Breast epithelium (tissue), 4 donors: ENCODE measurements at regions not wholly inside any gene's neighbourhood (a gene's known extent, or its start where the extent isn't known, plus 50 kb on each side); places are given as distances from the start of the nearest gene placed in this dataset.

Source experiments
- DNase-seq, 2 donors: peaks; one replicate each; pipeline ENCODE4 v3.0.0-alpha.2; 2019; ENCODE audit warnings: low spot score in 2 of 2
- H3K27ac ChIP-seq, 2 donors: fragments of 200-600 bp; sonication (generic) in 1 of 2; one replicate each; pipeline ENCODE4 v1.5.1; 2016 to 2019; ENCODE audit warnings: mild to moderate bottlenecking in 1 of 2
- H3K27me3 ChIP-seq, 2 donors: fragments of 200-600 bp; sonication (generic) in 1 of 2; one replicate each; pipeline versions ENCODE4 v1.5.1 to v1.6.0; 2017 to 2019; ENCODE audit warnings: control low read depth in 1 of 2, mild to moderate bottlenecking in 1 of 2
- H3K36me3 ChIP-seq: fragments of 200-600 bp; one replicate; pipeline ENCODE4 v1.5.1; 2019
- H3K4me1 ChIP-seq, 2 donors: fragments of 200-600 bp; sonication (generic); one replicate each; pipeline ENCODE4 v1.5.1; 2016 to 2019; ENCODE audit warnings: control low read depth in 1 of 2
- H3K4me3 ChIP-seq, 3 donors: fragments of 200-600 bp; sonication (generic); 1 replicate in 2 of 3; 2 replicates in 1 of 3; pipeline ENCODE4 v1.5.1; 2016 to 2019; ENCODE audit warnings: mild to moderate bottlenecking in 3 of 3, moderate library complexity in 2 of 3
- H3K9me3 ChIP-seq, 2 donors: fragments of 200-600 bp; sonication (generic) in 1 of 2; one replicate each; pipeline ENCODE4 v1.5.1; 2016 to 2019; ENCODE audit warnings: control low read depth in 1 of 2
- CTCF ChIP-seq, 3 donors: fragments of 450-650 bp; IDR thresholded peaks; one replicate each; pipeline ENCODE4 v1.5.1; 2016 to 2017; ENCODE audit warnings: antibody characterized with exemption in 3 of 3, mild to moderate bottlenecking in 3 of 3, moderate library complexity in 3 of 3
- POLR2A ChIP-seq: fragments of 450-650 bp; IDR thresholded peaks from one replicate; pipeline ENCODE4 v1.6.1; 2016; ENCODE audit warnings: antibody characterized with exemption, mild to moderate bottlenecking, moderate library complexity
- POLR2AphosphoS5 ChIP-seq, 3 donors: sonication (generic); formaldehyde crosslinking; IDR thresholded peaks; one replicate each; pipeline ENCODE4 v1.6.1; 2017; ENCODE audit warnings: antibody characterized with exemption in 3 of 3
- intact Hi-C: fragments of 100-400 bp; cut with DNase I; formaldehyde crosslinking; loops from one replicate; pipeline ENCODE4 v1.15.1; 2023; ENCODE audit warnings: low total_unique reads

GRCh38 chr3:43797794-43798193, 107.1 kb downstream of the ABHD5 start:
- Histone ChIP-seq H3K4me3 (no peak overlapping the region), H3K27me3 (no peaks in the 10 kb centered on the region), H3K36me3 (no peaks in the 10 kb centered on the region), H3K4me1 (no peaks in the 10 kb centered on the region), H3K9me3 (peaks cover 0 to 11% of the 10 kb centered on the region in 2 donors), H3K27ac (no peak overlapping the region)
- DNase-seq: no peak
- TF ChIP-seq POLR2AphosphoS5 (IDR thresholded peaks at IDR 0.05) (no peak), POLR2A (no peak)
- intact Hi-C loops: no loop called here

- H3K27me3 ChIP-seq: no peaks in the 10 kb centered on the region
- H3K9me3 ChIP-seq: no peaks in the 10 kb centered on the region
- H3K4me3 ChIP-seq: no peak overlapping the region
- intact Hi-C loops: no loop called here
- TF ChIP-seq POLR2AphosphoS5 (IDR thresholded peaks at IDR 0.05) (no peak), CTCF (IDR thresholded peaks at IDR 0.05) (no peak), POLR2A (no peak)
- H3K27ac ChIP-seq: no peak overlapping the region
- DNase-seq: no peak
- H3K4me1 ChIP-seq: no peaks in the 10 kb centered on the region
- H3K36me3 ChIP-seq: no peaks in the 10 kb centered on the region
Measured at GRCh38 chr3:43810797-43811196, 120.1 kb downstream of the ABHD5 start.

- H3K27me3 ChIP-seq: no peaks in the 10 kb centered on the region
- no peaks in the 10 kb centered on the region for H3K4me1 ChIP-seq
- H3K9me3 ChIP-seq: no peaks in the 10 kb centered on the region
- TF ChIP-seq POLR2AphosphoS5 (IDR thresholded peaks at IDR 0.05) (no peak), POLR2A (no peak), CTCF (IDR thresholded peaks at IDR 0.05) (no peak)
- no peaks in the 10 kb centered on the region for H3K36me3 ChIP-seq
- H3K4me3 ChIP-seq: no peak overlapping the region
- no peak overlapping the region for H3K27ac ChIP-seq
- no peak for DNase-seq
- intact Hi-C loops: no loop called here
Measured at GRCh38 chr3:43814461-43814860, 123.7 kb downstream of the ABHD5 start.

- H3K27me3 ChIP-seq: no peaks in the 10 kb centered on the region
- intact Hi-C loops: no loop called here
- H3K9me3 ChIP-seq: no peaks in the 10 kb centered on the region
- no peak overlapping the region for H3K27ac ChIP-seq
- H3K36me3 ChIP-seq: no peaks in the 10 kb centered on the region
- no peak for DNase-seq
- TF ChIP-seq POLR2A (no peak), POLR2AphosphoS5 (IDR thresholded peaks at IDR 0.05) (no peak), CTCF (IDR thresholded peaks at IDR 0.05) (no peak)
- H3K4me1 ChIP-seq: no peaks in the 10 kb centered on the region
- H3K4me3 ChIP-seq: no peak overlapping the region
Measured at GRCh38 chr3:43816372-43816771, 125.6 kb downstream of the ABHD5 start.

GRCh38 chr3:43817064-43817463, 126.3 kb downstream of the ABHD5 start:
- H3K9me3 ChIP-seq: no peaks in the 10 kb centered on the region
- DNase-seq: no peak
- intact Hi-C loops: no loop called here
- no peak for TF ChIP-seq CTCF (IDR thresholded peaks at IDR 0.05)
- H3K4me3 ChIP-seq: no peak overlapping the region
- H3K27ac ChIP-seq: no peak overlapping the region
- no peaks in the 10 kb centered on the region for H3K4me1 ChIP-seq
- H3K27me3 ChIP-seq: no peaks in the 10 kb centered on the region
- no peaks in the 10 kb centered on the region for H3K36me3 ChIP-seq

- no peak overlapping the region for H3K27ac ChIP-seq
- no peaks in the 10 kb centered on the region for H3K9me3 ChIP-seq
- no peak for TF ChIP-seq POLR2AphosphoS5 (IDR thresholded peaks at IDR 0.05)
- TF ChIP-seq POLR2A: no peak
- no peak for TF ChIP-seq CTCF (IDR thresholded peaks at IDR 0.05)
- intact Hi-C loops: no loop called here
- H3K4me3 ChIP-seq: no peak overlapping the region
- no peak for DNase-seq
- no peaks in the 10 kb centered on the region for H3K27me3 ChIP-seq
- no peaks in the 10 kb centered on the region for H3K4me1 ChIP-seq
- no peaks in the 10 kb centered on the region for H3K36me3 ChIP-seq
Measured at GRCh38 chr3:43817825-43818224, 127.1 kb downstream of the ABHD5 start.
